ENCODE measurements at regions not wholly inside any gene's neighbourhood (a gene's known extent, or its start where the extent isn't known, plus 50 kb on each side); places are given as distances from the start of the nearest gene placed in this dataset.
"Not testable (repeated sequence)": the region's sequence is repeated elsewhere in the genome, so short reads cannot be mapped to it uniquely, and the experiment has no call there.

DNA sequence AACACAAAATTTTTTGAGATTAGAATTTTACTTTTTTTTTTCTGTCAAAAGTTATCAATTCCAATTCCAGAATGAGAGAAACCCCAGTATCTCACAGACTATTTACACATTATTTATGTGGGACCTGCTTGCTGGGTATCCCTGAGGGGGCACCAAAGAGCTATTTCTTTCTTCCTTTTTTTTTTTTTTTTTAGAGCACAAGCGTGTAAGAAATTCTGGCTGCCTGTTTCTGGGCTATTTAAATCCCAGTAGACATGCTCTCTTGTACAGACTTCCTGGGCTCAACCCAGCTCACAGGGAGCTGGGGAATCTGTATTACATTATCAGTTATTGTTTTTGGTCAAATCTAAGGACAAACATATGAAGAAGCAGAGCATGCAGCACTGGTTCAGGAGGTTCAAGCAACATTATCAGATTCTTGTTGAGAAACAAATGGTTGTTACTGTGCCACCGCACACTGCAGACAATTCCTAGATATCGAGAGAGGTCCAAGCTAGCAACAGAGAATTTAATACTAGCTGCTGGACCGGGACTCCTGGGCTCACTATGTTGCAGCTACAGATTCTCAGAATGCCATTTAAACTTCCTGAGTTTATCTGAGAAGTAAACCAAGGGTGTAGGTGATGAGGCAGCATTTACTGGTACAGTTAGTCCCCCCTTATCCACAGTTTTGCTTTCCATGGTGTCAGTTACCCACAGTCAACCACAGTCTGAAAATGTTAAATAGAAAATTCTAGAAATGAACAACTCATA is 83.3 kb upstream of the NBPF26 start:
- H3K36me3 ChIP-seq (ENCODE audit: control insufficient read depth, insufficient read depth, low read length); H3K27ac ChIP-seq (ENCODE audit: low read length); H3K27me3 ChIP-seq (ENCODE audit: control insufficient read depth, insufficient read depth, low read length); DNase-seq (ENCODE audit: low read depth, low spot score); H3K4me3 ChIP-seq (ENCODE audit: low read length); H3K4me1 ChIP-seq (ENCODE audit: control insufficient read depth, insufficient read depth, low read length); H3K9me3 ChIP-seq (ENCODE audit: control insufficient read depth, insufficient read depth, low read length): not testable (repeated sequence)
- WGBS (ENCODE audit: insufficient coverage, insufficient read length) = no CpG with 5 or more reads among the region's 4 CpGs

- not testable (repeated sequence) for H3K27me3 ChIP-seq (ENCODE audit: control insufficient read depth, insufficient read depth, low read length); H3K27ac ChIP-seq (ENCODE audit: low read length); H3K4me3 ChIP-seq (ENCODE audit: low read length); H3K36me3 ChIP-seq (ENCODE audit: control insufficient read depth, insufficient read depth, low read length); H3K4me1 ChIP-seq (ENCODE audit: control insufficient read depth, insufficient read depth, low read length); H3K9me3 ChIP-seq (ENCODE audit: control insufficient read depth, insufficient read depth, low read length); DNase-seq (ENCODE audit: low read depth, low spot score)
- WGBS (ENCODE audit: insufficient coverage, insufficient read length) = no CpG with 5 or more reads among the region's 3 CpGs
These were observed 82.8 kb upstream of the NBPF26 start for GRCh38 chr1:120641014-120641302.

DNA sequence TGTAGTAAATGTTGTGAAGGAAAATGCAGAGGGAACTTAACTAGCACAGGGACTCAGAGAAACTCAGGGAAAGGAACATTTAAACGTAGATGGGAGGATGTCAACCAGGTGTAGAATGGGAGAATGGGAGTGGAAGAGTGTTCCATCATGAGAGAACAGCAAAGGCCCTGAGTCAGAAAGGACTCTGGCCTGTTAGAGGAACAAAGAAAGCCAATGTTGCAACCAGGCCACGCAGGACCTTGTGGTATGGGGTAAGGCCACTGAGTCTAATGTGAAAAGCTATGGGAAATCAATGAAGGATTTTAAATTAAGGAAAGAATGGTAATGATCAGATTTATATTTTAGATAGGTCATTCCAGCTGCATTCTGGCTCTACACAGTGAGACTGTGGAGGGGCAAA is 76.6 kb upstream of the NBPF26 start:
- H3K27ac ChIP-seq (ENCODE audit: low read length); H3K27me3 ChIP-seq (ENCODE audit: control insufficient read depth, insufficient read depth, low read length); H3K4me1 ChIP-seq (ENCODE audit: control insufficient read depth, insufficient read depth, low read length); DNase-seq (ENCODE audit: low read depth, low spot score); H3K36me3 ChIP-seq (ENCODE audit: control insufficient read depth, insufficient read depth, low read length); H3K4me3 ChIP-seq (ENCODE audit: low read length); H3K9me3 ChIP-seq (ENCODE audit: control insufficient read depth, insufficient read depth, low read length): not testable (repeated sequence)
- no CpG with 5 or more reads among the region's 2 CpGs for WGBS (ENCODE audit: insufficient coverage, insufficient read length)

GRCh38 chr1:120648915-120649623 is 74.7 kb upstream of the NBPF26 start:
- no CpG with 5 or more reads among the region's 7 CpGs for WGBS (ENCODE audit: insufficient coverage, insufficient read length)
- H3K27me3 ChIP-seq (ENCODE audit: control insufficient read depth, insufficient read depth, low read length); H3K9me3 ChIP-seq (ENCODE audit: control insufficient read depth, insufficient read depth, low read length); H3K4me3 ChIP-seq (ENCODE audit: low read length); DNase-seq (ENCODE audit: low read depth, low spot score); H3K4me1 ChIP-seq (ENCODE audit: control insufficient read depth, insufficient read depth, low read length); H3K36me3 ChIP-seq (ENCODE audit: control insufficient read depth, insufficient read depth, low read length); H3K27ac ChIP-seq (ENCODE audit: low read length): not testable (repeated sequence)

- not testable (repeated sequence) for H3K4me1 ChIP-seq (ENCODE audit: control insufficient read depth, insufficient read depth, low read length); H3K27ac ChIP-seq (ENCODE audit: low read length); H3K9me3 ChIP-seq (ENCODE audit: control insufficient read depth, insufficient read depth, low read length); H3K4me3 ChIP-seq (ENCODE audit: low read length); H3K36me3 ChIP-seq (ENCODE audit: control insufficient read depth, insufficient read depth, low read length); DNase-seq (ENCODE audit: low read depth, low spot score); H3K27me3 ChIP-seq (ENCODE audit: control insufficient read depth, insufficient read depth, low read length)
- WGBS (ENCODE audit: insufficient coverage, insufficient read length) = no CpG with 5 or more reads among the region's 2 CpGs
These were observed 74.0 kb upstream of the NBPF26 start for GRCh38 chr1:120649730-120650129.

- not testable (repeated sequence) for H3K27me3 ChIP-seq (ENCODE audit: control insufficient read depth, insufficient read depth, low read length); DNase-seq (ENCODE audit: low read depth, low spot score); H3K36me3 ChIP-seq (ENCODE audit: control insufficient read depth, insufficient read depth, low read length); H3K4me1 ChIP-seq (ENCODE audit: control insufficient read depth, insufficient read depth, low read length); H3K4me3 ChIP-seq (ENCODE audit: low read length); H3K27ac ChIP-seq (ENCODE audit: low read length); H3K9me3 ChIP-seq (ENCODE audit: control insufficient read depth, insufficient read depth, low read length)
- WGBS (ENCODE audit: insufficient coverage, insufficient read length) = no CpG with 5 or more reads among the region's 6 CpGs
These were observed 69.6 kb upstream of the NBPF26 start for GRCh38 chr1:120654114-120654513.

DNA sequence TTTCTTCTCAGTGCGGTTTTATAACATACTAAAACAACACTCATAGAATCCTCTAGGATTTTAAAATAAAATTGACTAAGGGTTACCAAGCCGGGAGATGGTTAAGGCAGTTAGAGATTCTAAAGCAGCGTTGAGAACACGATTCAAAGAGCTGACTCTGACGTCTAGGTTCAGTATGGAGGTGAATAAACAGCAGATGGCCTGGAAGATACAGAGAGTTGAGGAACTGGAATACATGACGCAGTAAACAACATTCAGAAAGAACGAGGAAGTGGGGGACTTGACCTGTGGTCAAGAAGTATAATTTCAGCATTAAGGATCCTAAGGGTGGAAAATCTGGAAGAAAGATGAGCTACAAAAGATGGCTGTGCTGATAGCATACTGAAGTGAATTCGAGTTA is 68.4 kb upstream of the NBPF26 start:
- WGBS (ENCODE audit: insufficient coverage, insufficient read length) = no CpG with 5 or more reads among the region's 8 CpGs
- H3K4me3 ChIP-seq (ENCODE audit: low read length); DNase-seq (ENCODE audit: low read depth, low spot score); H3K27me3 ChIP-seq (ENCODE audit: control insufficient read depth, insufficient read depth, low read length); H3K36me3 ChIP-seq (ENCODE audit: control insufficient read depth, insufficient read depth, low read length); H3K27ac ChIP-seq (ENCODE audit: low read length); H3K4me1 ChIP-seq (ENCODE audit: control insufficient read depth, insufficient read depth, low read length); H3K9me3 ChIP-seq (ENCODE audit: control insufficient read depth, insufficient read depth, low read length): not testable (repeated sequence)

DNA sequence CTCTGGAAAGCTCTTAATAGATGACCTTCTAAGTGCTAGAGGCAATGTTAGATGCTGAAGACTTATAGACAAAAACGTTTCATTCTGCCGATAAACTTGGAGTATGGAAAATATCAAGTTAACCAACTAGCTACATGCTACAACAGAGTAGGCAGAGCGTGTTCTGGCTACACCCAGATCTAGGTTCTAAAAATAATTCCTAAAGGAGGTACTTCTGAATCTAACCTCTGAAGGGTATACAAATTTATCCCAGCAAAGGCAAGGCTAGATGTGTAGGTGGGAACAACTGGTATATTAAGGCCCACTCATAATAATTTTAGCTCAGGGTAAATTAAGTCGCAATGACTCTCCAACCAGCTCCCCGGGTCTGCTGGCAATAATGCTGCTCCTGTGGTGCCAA is 67.6 kb upstream of the NBPF26 start:
- WGBS (ENCODE audit: insufficient coverage, insufficient read length) = no CpG with 5 or more reads among the region's 5 CpGs
- not testable (repeated sequence) for H3K27ac ChIP-seq (ENCODE audit: low read length); H3K4me3 ChIP-seq (ENCODE audit: low read length); H3K9me3 ChIP-seq (ENCODE audit: control insufficient read depth, insufficient read depth, low read length); H3K36me3 ChIP-seq (ENCODE audit: control insufficient read depth, insufficient read depth, low read length); H3K4me1 ChIP-seq (ENCODE audit: control insufficient read depth, insufficient read depth, low read length); H3K27me3 ChIP-seq (ENCODE audit: control insufficient read depth, insufficient read depth, low read length); DNase-seq (ENCODE audit: low read depth, low spot score)

GRCh38 chr1:120657804-120658203 is 65.9 kb upstream of the NBPF26 start:
- H3K27me3 ChIP-seq (ENCODE audit: control insufficient read depth, insufficient read depth, low read length); H3K4me3 ChIP-seq (ENCODE audit: low read length); DNase-seq (ENCODE audit: low read depth, low spot score); H3K27ac ChIP-seq (ENCODE audit: low read length); H3K9me3 ChIP-seq (ENCODE audit: control insufficient read depth, insufficient read depth, low read length); H3K36me3 ChIP-seq (ENCODE audit: control insufficient read depth, insufficient read depth, low read length); H3K4me1 ChIP-seq (ENCODE audit: control insufficient read depth, insufficient read depth, low read length): not testable (repeated sequence)
- WGBS (ENCODE audit: insufficient coverage, insufficient read length) = no CpG with 5 or more reads among the region's 2 CpGs

DNA sequence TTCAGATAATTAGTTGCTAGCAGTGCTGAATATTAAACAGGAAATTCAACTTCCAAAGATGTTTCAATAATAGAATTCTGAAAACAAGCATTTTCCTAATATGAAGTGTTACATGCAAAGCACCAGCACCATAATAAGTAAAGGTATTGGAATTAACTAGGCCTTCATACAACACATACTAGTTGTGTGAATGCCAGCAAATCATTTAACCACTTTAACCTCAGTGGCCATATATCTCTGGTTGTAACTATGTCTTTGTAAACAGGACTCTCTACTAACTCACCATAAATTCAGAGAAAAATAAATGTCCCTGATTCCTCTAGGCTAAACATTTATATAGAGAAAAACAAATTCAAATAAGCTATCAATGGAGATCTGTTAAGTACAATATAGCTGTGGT is 65.1 kb upstream of the NBPF26 start:
- not testable (repeated sequence) for H3K9me3 ChIP-seq (ENCODE audit: control insufficient read depth, insufficient read depth, low read length); H3K27ac ChIP-seq (ENCODE audit: low read length); H3K4me3 ChIP-seq (ENCODE audit: low read length); DNase-seq (ENCODE audit: low read depth, low spot score); H3K4me1 ChIP-seq (ENCODE audit: control insufficient read depth, insufficient read depth, low read length); H3K27me3 ChIP-seq (ENCODE audit: control insufficient read depth, insufficient read depth, low read length); H3K36me3 ChIP-seq (ENCODE audit: control insufficient read depth, insufficient read depth, low read length)

- no CpG with 5 or more reads among the region's 2 CpGs for WGBS (ENCODE audit: insufficient coverage, insufficient read length)
- not testable (repeated sequence) for H3K4me3 ChIP-seq (ENCODE audit: low read length)
These were observed 64.6 kb upstream of the NBPF26 start for GRCh38 chr1:120659133-120659532.

More at GRCh38 chr1:120659133-120659532, 64.6 kb upstream of the NBPF26 start:
- not testable (repeated sequence) for H3K27ac ChIP-seq (ENCODE audit: low read length); H3K4me1 ChIP-seq (ENCODE audit: control insufficient read depth, insufficient read depth, low read length); H3K9me3 ChIP-seq (ENCODE audit: control insufficient read depth, insufficient read depth, low read length); H3K36me3 ChIP-seq (ENCODE audit: control insufficient read depth, insufficient read depth, low read length); DNase-seq (ENCODE audit: low read depth, low spot score); H3K27me3 ChIP-seq (ENCODE audit: control insufficient read depth, insufficient read depth, low read length)
